ENCODE measurements at regions not wholly inside any gene's neighbourhood (a gene's known extent, or its start where the extent isn't known, plus 50 kb on each side); places are given as distances from the start of the nearest gene placed in this dataset.

- Histone ChIP-seq H3K4me1 (no peaks in the 10 kb centered on the region), H3K4me3 (no peak overlapping the region), H3K27ac (no peak overlapping the region), H3K27me3 (no peaks in the 10 kb centered on the region), H3K36me3 (peaks cover 19 to 41% (median 26%) of the 10 kb centered on the region in 4 donors), H3K9me3 (peaks cover 0 to 10% (median 7%) of the 10 kb centered on the region in 4 donors)
- intact Hi-C loops (cut with DNase I; ENCODE audit: low total_unique reads): no loop called here
- no peak for TF ChIP-seq POLR2AphosphoS5 (IDR thresholded peaks at IDR 0.05)
- no peak for TF ChIP-seq POLR2A (IDR thresholded peaks at IDR 0.05)
- TF ChIP-seq EP300 (IDR thresholded peaks at IDR 0.05): no peak
- no peak for TF ChIP-seq CTCF (IDR thresholded peaks at IDR 0.05)
- 74 to 88% (median 76%) methylated on average over 9 of the region's 9 CpGs for WGBS, 5 donors
- DNase-seq: no peak
These were observed 156.7 kb downstream of the KCNJ12 start for GRCh38 chr17:21532763-21533385.

GRCh38 chr17:21535686-21536375 is 156.5 kb upstream of the KCNJ18 start:
- WGBS, 5 donors: 67 to 91% (median 81%) methylated on average over 1 of the region's 1 CpG
- Histone ChIP-seq H3K27ac (no peak overlapping the region), H3K36me3 (peaks cover 19 to 58% (median 26%) of the 10 kb centered on the region in 4 donors), H3K9me3 (peaks cover 0 to 21% (median 12%) of the 10 kb centered on the region in 4 donors), H3K4me3 (no peak overlapping the region), H3K27me3 (no peaks in the 10 kb centered on the region), H3K4me1 (no peaks in the 10 kb centered on the region)
- TF ChIP-seq CTCF (IDR thresholded peaks at IDR 0.05): no peak
- no peak for TF ChIP-seq POLR2AphosphoS5 (IDR thresholded peaks at IDR 0.05)
- no peak for TF ChIP-seq EP300 (IDR thresholded peaks at IDR 0.05)
- no peak for TF ChIP-seq POLR2A (IDR thresholded peaks at IDR 0.05)
- intact Hi-C loops (cut with DNase I; ENCODE audit: low total_unique reads): no loop called here
- DNase-seq: no peak

GRCh38 chr17:21537302-21537701 is 155.0 kb upstream of the KCNJ18 start:
- Histone ChIP-seq H3K4me3 (no peak overlapping the region), H3K27ac (no peak overlapping the region), H3K4me1 (peaks cover 0 to 5% (median 0%) of the 10 kb centered on the region in 4 donors), H3K27me3 (no peaks in the 10 kb centered on the region), H3K9me3 (peaks cover 0 to 21% (median 12%) of the 10 kb centered on the region in 4 donors), H3K36me3 (peaks cover 19 to 57% (median 29%) of the 10 kb centered on the region in 4 donors)
- intact Hi-C loops (cut with DNase I; ENCODE audit: low total_unique reads): no loop called here
- TF ChIP-seq CTCF (IDR thresholded peaks at IDR 0.05) (no peak), POLR2A (IDR thresholded peaks at IDR 0.05) (no peak), EP300 (IDR thresholded peaks at IDR 0.05) (no peak), POLR2AphosphoS5 (IDR thresholded peaks at IDR 0.05) (no peak)
- DNase-seq: no peak
- WGBS, 5 donors: 86 to 98% (median 93%) methylated on average over 2 of the region's 2 CpGs

DNA sequence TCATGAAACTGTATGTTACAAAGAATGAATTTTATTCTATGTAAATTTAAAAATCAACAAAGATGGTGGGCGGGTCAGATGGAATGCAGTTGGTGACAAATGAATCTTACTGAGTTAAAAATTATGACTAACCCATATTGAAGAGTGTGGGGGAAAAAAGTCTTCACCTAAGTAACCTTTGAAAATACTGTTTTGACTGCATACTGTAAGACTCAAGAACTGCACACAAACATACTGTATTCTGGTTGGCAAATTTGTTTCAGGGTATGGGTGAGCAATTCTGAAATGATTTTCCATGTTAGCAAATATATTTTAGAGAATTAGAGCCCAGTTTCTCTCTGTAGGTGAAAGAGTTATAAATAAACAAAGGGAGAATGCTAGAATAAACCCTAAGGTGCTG is 153.7 kb upstream of the KCNJ18 start:
- intact Hi-C loops (cut with DNase I; ENCODE audit: low total_unique reads): no loop called here
- Histone ChIP-seq H3K9me3 (peaks cover 0 to 21% (median 12%) of the 10 kb centered on the region in 4 donors), H3K27ac (no peak overlapping the region), H3K36me3 (peaks cover 14 to 50% (median 25%) of the 10 kb centered on the region in 4 donors), H3K27me3 (no peaks in the 10 kb centered on the region), H3K4me3 (no peak overlapping the region), H3K4me1 (peaks cover 0 to 11% (median 0%) of the 10 kb centered on the region in 4 donors)
- 89 to 98% (median 96%) methylated on average over 1 of the region's 1 CpG for WGBS, 5 donors
- TF ChIP-seq CTCF (IDR thresholded peaks at IDR 0.05) (no peak), POLR2AphosphoS5 (IDR thresholded peaks at IDR 0.05) (no peak), EP300 (IDR thresholded peaks at IDR 0.05) (no peak), POLR2A (IDR thresholded peaks at IDR 0.05) (no peak)
- no peak for DNase-seq

Data from stomach (tissue), 8 donors.